ENCODE measurements at regions not wholly inside any gene's neighbourhood (a gene's known extent, or its start where the extent isn't known, plus 50 kb on each side); places are given as distances from the start of the nearest gene placed in this dataset.

- DNase-seq (ENCODE audit: low spot score): no peak
- ATAC-seq: no peak
These were observed 50.3 kb upstream of the SORBS2 start for GRCh38 chr4:185862340-185862739.

GRCh38 chr4:185863946-185864345 lies 52.0 kb upstream of the SORBS2 start:
- DNase-seq (ENCODE audit: low spot score): no peak
- no peak for ATAC-seq

- ATAC-seq (peak; percentile 90), DNase-seq (ENCODE audit: low spot score) (peak; percentile 63)
These were observed 53.9 kb upstream of the SORBS2 start for GRCh38 chr4:185865901-185866328.

- no peak for ATAC-seq
- DNase-seq (ENCODE audit: low spot score): no peak
These were observed 55.8 kb upstream of the SORBS2 start for GRCh38 chr4:185867770-185868169.

GRCh38 chr4:185868983-185869382 lies 57.0 kb upstream of the SORBS2 start:
- DNase-seq (ENCODE audit: low spot score) (no peak), ATAC-seq (no peak)

GRCh38 chr4:185869427-185869826 lies 57.4 kb upstream of the SORBS2 start:
- ATAC-seq (peak; percentile 67), DNase-seq (ENCODE audit: low spot score) (no peak)

GRCh38 chr4:185870366-185870765 lies 58.4 kb upstream of the SORBS2 start:
- DNase-seq (ENCODE audit: low spot score) (no peak), ATAC-seq (no peak)

GRCh38 chr4:185872747-185873380 lies 60.9 kb upstream of the SORBS2 start:
- no peak for DNase-seq (ENCODE audit: low spot score)
- no peak for ATAC-seq

GRCh38 chr4:185874516-185875230 lies 62.7 kb upstream of the SORBS2 start:
- DNase-seq (ENCODE audit: low spot score): no peak
- no peak for ATAC-seq

GRCh38 chr4:185875316-185875907 lies 63.4 kb upstream of the SORBS2 start:
- ATAC-seq (no peak), DNase-seq (ENCODE audit: low spot score) (no peak)

- DNase-seq (ENCODE audit: low spot score) (no peak), ATAC-seq (no peak)
These were observed 66.6 kb upstream of the SORBS2 start for GRCh38 chr4:185878633-185879032.

GRCh38 chr4:185879666-185880312 lies 67.8 kb upstream of the SORBS2 start:
- no peak for DNase-seq (ENCODE audit: low spot score)

GRCh38 chr4:185880571-185880970 lies 68.6 kb upstream of the SORBS2 start:
- DNase-seq (ENCODE audit: low spot score) (no peak), ATAC-seq (peak; percentile 98)

More at GRCh38 chr4:185879666-185880312, 67.8 kb upstream of the SORBS2 start:
- no peak for ATAC-seq

GRCh38 chr4:185881430-185881829 lies 69.4 kb upstream of the SORBS2 start:
- DNase-seq (ENCODE audit: low spot score): no peak
- no peak for ATAC-seq

GRCh38 chr4:185883591-185883990 lies 71.6 kb upstream of the SORBS2 start:
- ATAC-seq: no peak

GRCh38 chr4:185885075-185885474 lies 73.1 kb upstream of the SORBS2 start:
- DNase-seq (ENCODE audit: low spot score) (no peak), ATAC-seq (no peak)

More at GRCh38 chr4:185883591-185883990, 71.6 kb upstream of the SORBS2 start:
- DNase-seq (ENCODE audit: low spot score): no peak

GRCh38 chr4:185885604-185886003 lies 73.6 kb upstream of the SORBS2 start:
- ATAC-seq (no peak), DNase-seq (ENCODE audit: low spot score) (no peak)

GRCh38 chr4:185886832-185887524 lies 75.0 kb upstream of the SORBS2 start:
- ATAC-seq: no peak
- DNase-seq (ENCODE audit: low spot score): no peak

GRCh38 chr4:185888676-185889075 lies 76.7 kb upstream of the SORBS2 start:
- DNase-seq (ENCODE audit: low spot score) (no peak), ATAC-seq (no peak)

GRCh38 chr4:185889585-185889984 lies 77.6 kb upstream of the SORBS2 start:
- ATAC-seq (no peak), DNase-seq (ENCODE audit: low spot score) (no peak)

- DNase-seq (ENCODE audit: low spot score): no peak
- ATAC-seq: no peak
These were observed 78.2 kb upstream of the SORBS2 start for GRCh38 chr4:185890196-185890595.
